Skin of body (tissue), 1 donor: ENCODE measurements at regions not wholly inside any gene's neighbourhood (a gene's known extent, or its start where the extent isn't known, plus 50 kb on each side); places are given as distances from the start of the nearest gene placed in this dataset.

Experiments
- DNase-seq: peaks from one replicate; lab custom pipeline; 2025; lab: John Stamatoyannopoulos, UW

DNA sequence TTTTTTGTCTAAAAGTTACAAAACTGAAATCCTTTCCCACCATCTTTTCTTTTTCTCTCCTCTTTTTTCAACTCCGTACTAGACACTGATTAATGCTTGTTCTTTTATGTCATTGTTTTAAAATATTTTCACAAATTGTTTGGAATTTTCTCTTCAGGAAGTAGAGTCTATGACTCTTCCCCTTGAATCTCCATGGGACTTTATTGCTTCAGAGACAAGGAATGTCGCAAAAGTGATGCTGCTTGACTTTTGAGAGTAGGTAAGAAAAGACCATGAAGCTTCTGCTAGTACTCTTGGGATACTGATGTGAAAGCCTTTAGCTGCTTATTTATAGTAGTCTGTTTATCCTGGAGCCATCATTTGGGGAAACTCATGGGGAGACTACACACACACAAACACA, 260.1 kb upstream of the SLC10A2 start:
- DNase-seq: no peak

DNA sequence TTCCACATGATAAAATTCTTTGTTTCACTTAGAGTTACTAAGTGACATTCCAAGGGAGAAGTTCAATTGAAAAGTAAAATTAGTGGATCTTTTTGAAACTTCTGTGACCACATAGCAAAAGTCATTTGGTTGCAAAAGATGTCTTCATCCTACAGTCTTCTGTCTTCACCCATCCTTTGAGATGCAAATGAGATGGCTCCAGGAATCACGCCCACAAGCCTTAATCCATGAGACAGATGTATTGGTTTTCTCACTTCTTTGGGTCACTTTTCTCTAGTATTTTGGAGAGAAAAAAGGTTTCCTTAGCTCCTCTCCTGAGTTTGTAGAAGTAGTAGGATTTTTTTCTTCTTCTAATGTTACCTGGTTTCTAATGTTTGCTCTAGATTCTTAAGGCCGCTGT, 259.5 kb upstream of the SLC10A2 start:
- no peak for DNase-seq

DNA sequence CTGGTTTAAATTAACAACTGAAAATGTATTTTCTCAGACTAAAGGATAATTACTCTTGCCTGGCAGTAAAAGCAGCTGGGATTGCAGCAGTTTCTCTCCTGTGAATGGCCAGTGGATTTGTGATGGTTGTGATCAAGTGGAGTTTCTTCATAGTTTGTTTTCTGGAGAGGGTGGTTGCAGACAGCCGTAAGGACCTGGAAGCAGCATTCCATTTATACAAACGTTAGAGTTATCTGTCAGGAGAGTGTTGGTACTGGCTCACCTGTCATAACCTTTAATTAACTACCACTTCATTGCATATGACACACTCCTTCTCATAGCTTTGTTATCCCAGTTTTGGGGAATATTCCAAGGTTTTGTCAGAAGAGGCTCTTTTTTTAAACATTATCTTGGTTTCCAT, 258.4 kb upstream of the SLC10A2 start:
- DNase-seq: no peak

GRCh38 chr13:103315711-103316110, 249.5 kb upstream of the SLC10A2 start:
- DNase-seq: no peak

- DNase-seq: no peak
Measured at GRCh38 chr13:103312467-103312866, 246.2 kb upstream of the SLC10A2 start.

DNA sequence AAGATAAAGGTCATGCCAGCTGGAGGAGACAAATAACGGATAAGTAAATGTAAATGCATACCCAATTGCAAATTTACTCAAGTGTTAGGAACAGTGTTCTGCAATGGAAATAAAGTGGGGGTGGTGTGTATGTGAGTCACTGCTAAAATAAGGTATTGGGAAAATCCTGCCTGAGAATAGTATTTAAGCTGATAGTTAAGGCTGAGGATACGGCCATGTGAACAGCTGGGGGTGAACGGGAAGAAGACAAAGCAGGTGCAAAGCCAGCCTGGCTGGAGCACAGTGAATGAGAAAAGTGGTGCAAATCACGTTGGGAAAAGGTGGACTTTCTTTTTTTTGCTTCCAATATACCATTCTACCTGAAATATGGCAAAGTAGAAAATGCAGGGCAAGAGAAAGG, 242.4 kb upstream of the SLC10A2 start:
- DNase-seq: no peak

DNA sequence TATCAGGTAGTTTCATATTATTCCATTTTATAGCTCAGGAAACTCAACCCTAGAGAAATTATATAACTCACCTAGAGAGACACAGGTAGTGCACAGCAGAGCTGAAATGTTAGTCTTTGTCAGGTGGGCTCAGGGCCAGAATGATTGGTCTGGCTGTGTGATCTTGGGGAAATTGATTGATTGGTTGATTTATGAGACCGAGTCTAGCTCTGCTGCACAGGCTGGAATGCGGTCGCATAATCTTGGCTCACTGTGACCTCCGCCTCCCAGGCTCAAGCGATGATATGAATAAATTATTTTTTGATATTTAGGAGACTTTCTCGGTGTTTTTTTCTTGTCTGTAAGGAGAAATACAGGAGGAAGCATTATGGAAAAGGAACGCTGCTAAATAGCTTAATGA, 239.9 kb upstream of the SLC10A2 start:
- DNase-seq: no peak

DNA sequence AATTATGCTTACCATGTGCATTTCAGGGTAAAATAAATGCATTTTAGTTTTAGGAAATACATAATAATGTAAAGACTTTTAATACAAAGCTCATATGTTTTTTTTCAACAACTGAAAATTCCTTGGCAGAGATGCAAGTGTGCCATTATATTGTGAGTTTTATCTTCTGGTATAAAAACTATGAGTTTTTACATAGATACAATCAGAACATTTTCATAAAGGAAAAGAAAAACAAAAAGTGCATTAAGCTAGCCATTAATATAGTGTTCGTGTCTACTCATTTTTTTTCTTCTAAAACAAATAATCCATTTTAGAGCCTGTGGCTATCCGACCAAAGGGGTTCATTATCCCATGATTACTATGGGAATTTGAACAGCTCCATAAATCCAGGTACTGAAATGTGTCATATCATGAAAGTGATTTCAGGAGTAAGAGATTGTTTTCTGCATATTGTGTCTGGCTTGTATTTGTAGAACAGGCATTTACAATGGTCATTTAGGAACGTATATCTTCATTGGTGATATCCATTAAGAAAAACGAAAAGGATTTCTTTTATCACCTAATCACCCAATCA, 236.9 kb upstream of the SLC10A2 start:
- no peak for DNase-seq

GRCh38 chr13:103302676-103303075, 236.5 kb upstream of the SLC10A2 start:
- no peak for DNase-seq

- DNase-seq: no peak
Measured at GRCh38 chr13:103299079-103299478, 232.9 kb upstream of the SLC10A2 start.

GRCh38 chr13:103297083-103297482, 230.9 kb upstream of the SLC10A2 start:
- no peak for DNase-seq

GRCh38 chr13:103291798-103292572, 225.8 kb upstream of the SLC10A2 start:
- DNase-seq: no peak

GRCh38 chr13:103291226-103291625, 225.0 kb upstream of the SLC10A2 start:
- no peak for DNase-seq

DNA sequence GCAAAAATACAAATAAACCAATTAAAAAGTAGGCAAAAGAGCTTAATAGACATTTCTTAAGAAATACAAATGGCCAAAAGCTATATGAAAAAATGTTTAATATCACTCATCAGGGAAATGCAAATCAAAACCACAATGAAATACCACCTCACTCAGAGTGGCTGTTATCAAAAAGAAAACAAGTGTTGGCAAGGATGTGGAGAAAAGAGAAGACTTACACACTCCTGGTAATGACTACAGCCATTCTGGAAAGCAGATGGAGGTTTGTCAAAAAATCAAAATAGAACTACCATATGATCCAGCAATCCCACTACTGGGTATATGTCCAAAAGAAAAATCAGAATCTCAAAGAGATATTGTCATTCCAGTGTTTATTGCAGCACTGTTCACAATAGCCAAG, 223.5 kb upstream of the SLC10A2 start:
- no peak for DNase-seq

DNA sequence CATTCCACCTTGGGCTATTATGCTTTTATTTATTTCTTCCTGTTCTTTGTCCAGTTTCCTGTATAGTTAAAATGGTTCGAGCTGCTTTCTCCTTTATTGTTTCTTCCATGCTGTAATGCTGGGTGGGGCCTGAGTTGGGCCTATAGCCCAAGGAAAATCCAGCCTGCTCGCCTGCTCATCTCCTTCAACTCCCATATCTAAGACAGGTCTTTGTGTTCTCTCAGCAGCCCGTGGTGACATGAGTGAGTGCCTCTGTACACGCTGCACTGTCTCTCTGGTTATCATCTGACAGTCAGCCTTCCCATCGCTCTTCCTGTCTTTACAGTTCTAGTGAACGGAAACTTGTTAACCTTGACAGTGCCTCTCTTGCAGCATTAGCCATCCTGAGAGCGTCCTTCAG, 221.9 kb upstream of the SLC10A2 start:
- DNase-seq: no peak

DNA sequence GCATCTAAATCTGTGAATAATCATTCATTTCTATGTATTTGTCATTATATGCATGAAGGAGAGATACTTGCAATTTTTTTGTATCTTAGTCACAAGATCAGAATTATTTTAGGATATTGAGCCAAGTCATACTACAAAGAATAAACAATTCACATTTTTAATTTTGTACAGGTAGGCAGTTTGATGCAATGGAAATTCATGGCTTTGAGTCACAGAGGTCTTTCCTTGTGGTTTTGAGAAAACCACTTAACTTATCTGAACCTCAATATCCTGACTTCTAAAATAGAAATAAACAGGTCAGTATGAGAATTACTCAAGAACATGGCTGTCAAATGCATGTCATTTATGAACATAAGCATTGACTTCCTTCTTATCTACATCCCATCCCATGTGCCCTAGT, 221.4 kb upstream of the SLC10A2 start:
- DNase-seq: no peak

GRCh38 chr13:103284466-103284865, 218.2 kb upstream of the SLC10A2 start:
- no peak for DNase-seq

- DNase-seq: no peak
Measured at GRCh38 chr13:103283451-103283820, 217.2 kb upstream of the SLC10A2 start.

GRCh38 chr13:103282571-103283450, 216.6 kb upstream of the SLC10A2 start:
- DNase-seq: no peak

DNA sequence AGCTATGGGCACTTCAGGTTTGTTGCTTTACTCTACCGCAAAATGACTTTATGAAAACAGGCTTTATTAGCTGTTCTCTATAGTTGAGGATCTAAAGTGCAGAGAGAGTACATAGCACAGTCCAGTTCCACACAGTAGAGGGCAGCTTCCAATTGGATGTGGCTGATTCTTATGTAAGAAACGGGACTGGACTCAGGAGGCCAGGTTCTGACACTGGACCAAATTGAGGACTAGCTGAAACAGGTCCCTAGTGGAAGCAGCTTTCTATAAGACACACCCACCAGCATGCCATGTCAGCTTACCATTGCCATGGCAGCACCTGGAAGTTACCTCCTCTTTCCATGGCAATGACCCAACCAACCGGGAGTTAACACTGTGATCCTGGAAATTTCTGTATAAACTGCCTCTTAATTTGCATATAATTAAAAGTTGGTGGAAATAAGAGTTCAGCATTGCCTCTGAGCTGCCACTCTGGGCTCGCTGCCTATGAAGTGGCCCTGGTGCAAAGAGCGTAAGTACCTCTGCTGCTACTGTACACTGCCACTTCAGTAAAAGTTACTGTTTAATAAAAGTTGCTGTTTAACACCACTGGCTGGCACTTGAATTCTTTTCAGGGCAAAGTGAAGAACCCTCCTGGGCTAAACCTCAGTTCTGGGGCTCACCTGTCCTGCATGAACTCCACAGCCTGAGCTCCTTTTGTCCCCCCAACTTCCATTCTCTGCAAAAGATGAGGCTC, 211.9 kb upstream of the SLC10A2 start:
- no peak for DNase-seq

GRCh38 chr13:103276775-103277498, 210.7 kb upstream of the SLC10A2 start:
- no peak for DNase-seq
